ENCODE measurements at regions not wholly inside any gene's neighbourhood (a gene's known extent, or its start where the extent isn't known, plus 50 kb on each side); places are given as distances from the start of the nearest gene placed in this dataset.
"Not testable (repeated sequence)": the region's sequence is repeated elsewhere in the genome, so short reads cannot be mapped to it uniquely, and the experiment has no call there.

GRCh38 chr10:23540401-23541030 lies 101.6 kb downstream of the OTUD1 start:
- no peaks in the 10 kb centered on the region for H3K9me3 Mint-ChIP-seq (ENCODE audit: unreplicated experiment)
- Histone ChIP-seq H3K27me3 (replicated peaks; ENCODE audit: control insufficient read depth, insufficient read depth, low read length) (no peaks in the 10 kb centered on the region), H3K4me3 (ENCODE audit: low read depth, low read length) (no peak overlapping the region), H3K9me3 (no peaks in the 10 kb centered on the region), H3K4me1 (no peaks in the 10 kb centered on the region), H3K36me3 (ENCODE audit: control insufficient read depth, insufficient read depth, low read length) (no peaks in the 10 kb centered on the region)
- ChIA-PET POLR2A (no interaction called here), CTCF (no interaction called here)
- intact Hi-C loops (cut with micrococcal nuclease; ENCODE audit: unreplicated experiment) = no loop called here
- H3K36me3 Mint-ChIP-seq (ENCODE audit: insufficient read depth, unreplicated experiment) = no peaks in the 10 kb centered on the region
- no peaks in the 10 kb centered on the region for H3K4me1 Mint-ChIP-seq (ENCODE audit: low read depth, unreplicated experiment)
- H3K4me3 Mint-ChIP-seq (ENCODE audit: unreplicated experiment) = no peak overlapping the region
- TF ChIP-seq CTCF (IDR thresholded peaks at IDR 0.05; ENCODE audit: insufficient read depth in 1 of 2, low read depth in 1 of 2, low read length in 1 of 2, severe bottlenecking in 1 of 2, unreplicated experiment in 1 of 2) = no peak
- no TSS peak for BruUV-seq (replicated peaks)
- H3K27ac Mint-ChIP-seq (ENCODE audit: unreplicated experiment) = no peak overlapping the region
- no peak for DNase-seq
- peaks cover 17% of the 10 kb centered on the region for H3K27me3 Mint-ChIP-seq (ENCODE audit: insufficient read depth, unreplicated experiment)

- no peak overlapping the region for H3K27ac Mint-ChIP-seq (ENCODE audit: unreplicated experiment)
- H3K9me3 Mint-ChIP-seq (ENCODE audit: unreplicated experiment) = no peaks in the 10 kb centered on the region
- no peaks in the 10 kb centered on the region for H3K36me3 Mint-ChIP-seq (ENCODE audit: insufficient read depth, unreplicated experiment)
- intact Hi-C loops (cut with micrococcal nuclease; ENCODE audit: unreplicated experiment) = no loop called here
- POLR2A ChIA-PET = no interaction called here
- H3K36me3 ChIP-seq (ENCODE audit: control insufficient read depth, insufficient read depth, low read length) = no peaks in the 10 kb centered on the region
- BruUV-seq (replicated peaks) = no TSS peak
- no peak for TF ChIP-seq CTCF (IDR thresholded peaks at IDR 0.05; ENCODE audit: insufficient read depth in 1 of 2, low read depth in 1 of 2, low read length in 1 of 2, severe bottlenecking in 1 of 2, unreplicated experiment in 1 of 2)
- CTCF ChIA-PET = no interaction called here
- H3K27me3 Mint-ChIP-seq (ENCODE audit: insufficient read depth, unreplicated experiment) = peaks cover 18% of the 10 kb centered on the region
- no peak overlapping the region for H3K4me3 ChIP-seq (ENCODE audit: low read depth, low read length)
- H3K4me1 ChIP-seq = no peaks in the 10 kb centered on the region
- H3K4me3 Mint-ChIP-seq (ENCODE audit: unreplicated experiment) = no peak overlapping the region
- no peaks in the 10 kb centered on the region for H3K4me1 Mint-ChIP-seq (ENCODE audit: low read depth, unreplicated experiment)
- DNase-seq = no peak
- H3K27me3 ChIP-seq (replicated peaks; ENCODE audit: control insufficient read depth, insufficient read depth, low read length) = no peaks in the 10 kb centered on the region
- H3K9me3 ChIP-seq = 0 out of 2 replicates have a peak, but pooled peaks cover under 1% of the 10 kb centered on the region
These were observed 105.0 kb downstream of the OTUD1 start for GRCh38 chr10:23543691-23544380.

- H3K4me1 Mint-ChIP-seq (ENCODE audit: low read depth, unreplicated experiment); H3K9me3 ChIP-seq; H3K9me3 Mint-ChIP-seq (ENCODE audit: unreplicated experiment); DNase-seq; CTCF ChIA-PET; BruUV-seq (replicated peaks); H3K4me3 Mint-ChIP-seq (ENCODE audit: unreplicated experiment); intact Hi-C loops (cut with micrococcal nuclease; ENCODE audit: unreplicated experiment); H3K27ac Mint-ChIP-seq (ENCODE audit: unreplicated experiment); H3K36me3 ChIP-seq (ENCODE audit: control insufficient read depth, insufficient read depth, low read length); H3K36me3 Mint-ChIP-seq (ENCODE audit: insufficient read depth, unreplicated experiment); H3K4me1 ChIP-seq; H3K27me3 ChIP-seq (replicated peaks; ENCODE audit: control insufficient read depth, insufficient read depth, low read length); H3K4me3 ChIP-seq (ENCODE audit: low read depth, low read length): not testable (repeated sequence)
- H3K27me3 Mint-ChIP-seq (ENCODE audit: insufficient read depth, unreplicated experiment) = peaks cover 17% of the 10 kb centered on the region
- POLR2A ChIA-PET = interaction anchor here (0.7 kb wide), 1 partner anchor 143 kb away, joined by 5 read pairs; no protein-coding TSS in a partner anchor
These were observed 107.0 kb downstream of the OTUD1 start for GRCh38 chr10:23545866-23546265.

All from Caco-2 (cell line).